GM12878 (cell line): ENCODE measurements at regions not wholly inside any gene's neighbourhood (a gene's known extent, or its start where the extent isn't known, plus 50 kb on each side); places are given as distances from the start of the nearest gene placed in this dataset.
A peak's percentile ranks its signal among the peaks of the same experiment; 100 is the strongest.

Experiments used
- ATAC-seq: fragments of 200-7000 bp; cut with Tn5 transposase; 3 replicates; pipeline ENCODE4 v1.9.1; 2020; ENCODE audit warnings: mild to moderate bottlenecking, moderate library complexity
- BruUV-seq: library from RNA; stranded (reverse); fragments of 400-500 nt; replicated peaks from 2 replicates; lab custom pipeline; 2021; lab: Mats Ljungman, UMichigan
- CTCF ChIA-PET: fragments of 300-600 bp; sonication (Branson Sonifier 250); formaldehyde crosslinking; extraction: SDS; loops from one replicate; lab custom pipeline; 2021; ENCODE audit warnings: inconsistent platforms; lab: Yijun Ruan, JAX
- POLR2A ChIA-PET: fragments of 350-600 bp; formaldehyde crosslinking; extraction: SDS; loops from one replicate; lab custom pipeline; 2021; ENCODE audit warnings: inconsistent platforms; lab: Charles Lee
- RAD21 ChIA-PET: fragments of 300-600 bp; sonication (Branson Sonifier 250); formaldehyde crosslinking; loops from one replicate; lab custom pipeline; 2023; ENCODE audit warnings: antibody characterized with exemption; ENCODE audit not compliant: unreplicated experiment; lab: Charles Lee
- SMC1A ChIA-PET: fragments of 300-600 bp; sonication (Branson Sonifier 250); formaldehyde crosslinking; loops from one replicate; lab custom pipeline; 2023; ENCODE audit not compliant: unreplicated experiment, uncharacterized antibody; lab: Charles Lee
- DNase-seq: peaks from one replicate; pipeline ENCODE4 v3.0.0-alpha.2; 2011; ENCODE audit warnings: low read depth, low spot score
- FAIRE-seq: peaks from 3 replicates; lab custom pipeline; 2011; peaks lifted over from hg19 to GRCh38; lab: Jason Lieb, UNC
- H2AFZ ChIP-seq: 2 replicates; pipeline ENCODE4 v1.6.0; 2011; ENCODE audit warnings: low read depth, low read length, control low read depth; ENCODE audit not compliant: control insufficient read depth
- H3K27ac ChIP-seq: 2 replicates; pipeline ENCODE4 v1.5.1; 2011; ENCODE audit warnings: control low read depth; ENCODE audit not compliant: control insufficient read depth, insufficient read depth
- H3K27me3 ChIP-seq, 2 experiments: replicated peaks in 1 of 2; 2 replicates each; pipeline versions ENCODE4 v1.6.0 to v1.6.1; 2011; ENCODE audit warnings: low read length in 1 of 2; ENCODE audit not compliant: control insufficient read depth in 2 of 2, insufficient read depth in 2 of 2
- H3K36me3 ChIP-seq, 2 experiments: 2 replicates each; pipeline ENCODE4 v1.5.1; 2011; ENCODE audit warnings: low read length in 1 of 2; ENCODE audit not compliant: control insufficient read depth in 2 of 2, insufficient read depth in 2 of 2
- H3K4me1 ChIP-seq: 2 replicates; pipeline ENCODE4 v1.6.1; 2011; ENCODE audit warnings: mild to moderate bottlenecking, low read length, moderate library complexity, mixed read lengths; ENCODE audit not compliant: control insufficient read depth, insufficient read depth
- H3K4me2 ChIP-seq: 2 replicates; pipeline ENCODE4 v1.6.0; 2011; ENCODE audit warnings: control low read depth; ENCODE audit not compliant: control insufficient read depth, insufficient read depth
- H3K4me3 ChIP-seq: fragments of 200-600 bp; sonication (generic); 2 replicates; pipeline ENCODE4 v1.5.1; 2016
- H3K79me2 ChIP-seq: 2 replicates; pipeline ENCODE4 v1.6.0; 2011; ENCODE audit warnings: low read length; ENCODE audit not compliant: control insufficient read depth, insufficient read depth
- H3K9ac ChIP-seq: 2 replicates; pipeline ENCODE4 v1.8.0; 2011; ENCODE audit warnings: low read length, control low read depth, mixed read lengths; ENCODE audit not compliant: control insufficient read depth, insufficient read depth
- H3K9me3 ChIP-seq: replicated peaks from 3 replicates; pipeline ENCODE4 v1.5.1; 2011; ENCODE audit warnings: mild to moderate bottlenecking, low read length; ENCODE audit not compliant: control insufficient read depth, insufficient read depth
- H4K20me1 ChIP-seq: 2 replicates; pipeline ENCODE4 v1.6.0; 2011; ENCODE audit not compliant: control insufficient read depth, insufficient read depth
- CHD1 ChIP-seq: IDR thresholded peaks from 2 replicates; pipeline ENCODE4 v1.6.1; 2012; ENCODE audit warnings: low read depth, low read length, improper control_type of control experiment
- CREM ChIP-seq: IDR thresholded peaks from 2 replicates; pipeline ENCODE4 v1.6.1; 2014; ENCODE audit warnings: antibody characterized with exemption, low read depth
- E2F4 ChIP-seq: IDR thresholded peaks from 2 replicates; pipeline ENCODE4 v1.6.1; 2012; ENCODE audit warnings: low read depth, low read length, improper control_type of control experiment
- E2F8 ChIP-seq: fragments of 450-650 bp; IDR thresholded peaks from 2 replicates; pipeline ENCODE4 v1.6.1; 2018; ENCODE audit warnings: mild to moderate bottlenecking, low read depth, moderate library complexity; ENCODE audit not compliant: partially characterized antibody
- ELK1 ChIP-seq: IDR thresholded peaks from 2 replicates; pipeline ENCODE4 v1.6.1; 2012; ENCODE audit warnings: low read depth, low read length, improper control_type of control experiment
- ETV6 ChIP-seq, 2 experiments: fragments of 450-650 bp in 1 of 2; IDR thresholded peaks in 1 of 2; conservative IDR thresholded peaks in 1 of 2; 2 replicates each; pipeline ENCODE4 v1.6.1; 2014; ENCODE audit warnings: antibody characterized with exemption in 1 of 2, borderline replicate concordance in 1 of 2, low read depth in 1 of 2, mild to moderate bottlenecking in 1 of 2, moderate library complexity in 1 of 2
- KAT2A ChIP-seq: conservative IDR thresholded peaks from 2 replicates; pipeline ENCODE4 v1.6.1; 2011; ENCODE audit warnings: low read depth, low read length; ENCODE audit not compliant: control insufficient read depth
- NR2F1 ChIP-seq: fragments of 450-650 bp; conservative IDR thresholded peaks from 2 replicates; pipeline ENCODE4 v1.6.1; 2017; ENCODE audit warnings: mild to moderate bottlenecking
- ZBED1 ChIP-seq: IDR thresholded peaks from 2 replicates; pipeline ENCODE4 v1.6.1; 2016; ENCODE audit warnings: borderline replicate concordance
- ZZZ3 ChIP-seq: IDR thresholded peaks from 2 replicates; pipeline ENCODE4 v1.6.1; 2011; ENCODE audit warnings: low read depth; ENCODE audit not compliant: control insufficient read depth, insufficient read length
- WGBS: methylation state at CpG from one replicate; pipeline ENCODE4 v1.1.6; 2016; ENCODE audit warnings: low lambda C conversion rate; ENCODE audit not compliant: insufficient replicate concordance, insufficient coverage; ENCODE audit errors: missing lambda C conversion rate; 5-methylcytosine and 5-hydroxymethylcytosine counted together
- in situ Hi-C: fragments of 300-500 bp; cut with MboI; formaldehyde crosslinking; loops from 9 replicates; pipeline ENCODE4 v1.14.3; 2018; ENCODE audit warnings: mixed read lengths
- intact Hi-C: fragments of 100-400 bp; cut with micrococcal nuclease; formaldehyde crosslinking; loops from one replicate; pipeline ENCODE4 v1.14.2; 2022; ENCODE audit not compliant: unreplicated experiment

GRCh38 chr16:21338537-21339268 lies 60.6 kb upstream of the CRYM start:
- DNase-seq (no peak), FAIRE-seq (no peak), ATAC-seq (peak; percentile 21)
- CTCF ChIA-PET = interaction anchor here (0.9 to 1.4 kb wide), 2 partner anchors 14 to 61 kb away, joined by 3 to 4 read pairs; no protein-coding TSS in a partner anchor
- no peaks in the 10 kb centered on the region; the same call in 1 of the 2 replicates for H3K4me1 ChIP-seq
- H4K20me1 ChIP-seq = no peaks in the 10 kb centered on the region
- intact Hi-C loops = no loop called here
- WGBS = 66% methylated on average over 6 of the region's 6 CpGs
- TF ChIP-seq ZBED1 (no peak), CREM (no peak), KAT2A (no peak)
- H3K4me3 ChIP-seq = no peak overlapping the region
- SMC1A ChIA-PET = interaction anchor here (0.6 kb wide), 1 partner anchor 50 kb away, joined by 3 read pairs; no protein-coding TSS in a partner anchor
- H3K36me3 ChIP-seq = no peaks in the 10 kb centered on the region
- POLR2A ChIA-PET = no interaction called here
- no peak overlapping the region for H2AFZ ChIP-seq
- in situ Hi-C loops = no loop called here
- H3K79me2 ChIP-seq = no peaks in the 10 kb centered on the region
- H3K27ac ChIP-seq = no peak overlapping the region
- BruUV-seq = no TSS peak
- H3K9me3 ChIP-seq = no peaks in the 10 kb centered on the region
- H3K9ac ChIP-seq = no peak overlapping the region
- H3K27me3 ChIP-seq = no peaks in the 10 kb centered on the region
- RAD21 ChIA-PET = no interaction called here
- H3K4me2 ChIP-seq = no peak overlapping the region

GRCh38 chr16:21336231-21336630 lies 58.1 kb upstream of the CRYM start:
- ChIA-PET POLR2A (no interaction called here), RAD21 (no interaction called here), CTCF (no interaction called here), SMC1A (no interaction called here)
- H3K4me1 ChIP-seq = no peaks in the 10 kb centered on the region; the same call in 1 of the 2 replicates
- BruUV-seq = no TSS peak
- ATAC-seq = no peak
- H3K27me3 ChIP-seq = no peaks in the 10 kb centered on the region
- H3K27ac ChIP-seq = no peak overlapping the region
- no peak overlapping the region for H2AFZ ChIP-seq
- no peak overlapping the region for H3K9ac ChIP-seq
- WGBS = 55% methylated on average over 2 of the region's 2 CpGs
- no peak for FAIRE-seq
- in situ Hi-C loops = no loop called here
- intact Hi-C loops = no loop called here
- H4K20me1 ChIP-seq = no peaks in the 10 kb centered on the region
- H3K36me3 ChIP-seq = no peaks in the 10 kb centered on the region
- no peaks in the 10 kb centered on the region for H3K9me3 ChIP-seq
- no peak for DNase-seq
- no peaks in the 10 kb centered on the region for H3K79me2 ChIP-seq
- no peak overlapping the region for H3K4me3 ChIP-seq
- no peak overlapping the region for H3K4me2 ChIP-seq
- TF ChIP-seq CHD1 (no peak), E2F8 (no peak), NR2F1 (no peak), ETV6 (conservative IDR thresholded peaks at IDR 0.05 in 1 of 2, IDR thresholded peaks at IDR 0.05 in 1 of 2; ENCODE audit: borderline replicate concordance in 1 of 2, low read depth in 1 of 2) (no peak), ZZZ3 (no peak), ELK1 (no peak), E2F4 (no peak)
